SK-N-MC (cell line): ENCODE measurements at regions not wholly inside any gene's neighbourhood (a gene's known extent, or its start where the extent isn't known, plus 50 kb on each side); places are given as distances from the start of the nearest gene placed in this dataset.

Source experiments
- EZH2 ChIP-seq: fragments of 200-600 bp; sonication (generic); IDR thresholded peaks from one replicate; pipeline ENCODE4 v1.6.1; 2017; ENCODE audit warnings: antibody characterized with exemption
- POLR2AphosphoS5 ChIP-seq: IDR thresholded peaks from 2 replicates; pipeline ENCODE4 v1.6.1; 2012; ENCODE audit warnings: mild to moderate bottlenecking, low read depth, low read length, borderline replicate concordance

GRCh38 chr3:125683067-125683829 is 88.0 kb upstream of the OSBPL11 start:
- TF ChIP-seq EZH2 = no peak
- no peak for TF ChIP-seq POLR2AphosphoS5
